Kidney tubule cell (primary cell): ENCODE measurements at regions not wholly inside any gene's neighbourhood (a gene's known extent, or its start where the extent isn't known, plus 50 kb on each side); places are given as distances from the start of the nearest gene placed in this dataset.

Source experiments
- DNase-seq: peaks from one replicate; pipeline ENCODE4 v3.0.0-alpha.2; 2018; ENCODE audit warnings: low spot score

DNA sequence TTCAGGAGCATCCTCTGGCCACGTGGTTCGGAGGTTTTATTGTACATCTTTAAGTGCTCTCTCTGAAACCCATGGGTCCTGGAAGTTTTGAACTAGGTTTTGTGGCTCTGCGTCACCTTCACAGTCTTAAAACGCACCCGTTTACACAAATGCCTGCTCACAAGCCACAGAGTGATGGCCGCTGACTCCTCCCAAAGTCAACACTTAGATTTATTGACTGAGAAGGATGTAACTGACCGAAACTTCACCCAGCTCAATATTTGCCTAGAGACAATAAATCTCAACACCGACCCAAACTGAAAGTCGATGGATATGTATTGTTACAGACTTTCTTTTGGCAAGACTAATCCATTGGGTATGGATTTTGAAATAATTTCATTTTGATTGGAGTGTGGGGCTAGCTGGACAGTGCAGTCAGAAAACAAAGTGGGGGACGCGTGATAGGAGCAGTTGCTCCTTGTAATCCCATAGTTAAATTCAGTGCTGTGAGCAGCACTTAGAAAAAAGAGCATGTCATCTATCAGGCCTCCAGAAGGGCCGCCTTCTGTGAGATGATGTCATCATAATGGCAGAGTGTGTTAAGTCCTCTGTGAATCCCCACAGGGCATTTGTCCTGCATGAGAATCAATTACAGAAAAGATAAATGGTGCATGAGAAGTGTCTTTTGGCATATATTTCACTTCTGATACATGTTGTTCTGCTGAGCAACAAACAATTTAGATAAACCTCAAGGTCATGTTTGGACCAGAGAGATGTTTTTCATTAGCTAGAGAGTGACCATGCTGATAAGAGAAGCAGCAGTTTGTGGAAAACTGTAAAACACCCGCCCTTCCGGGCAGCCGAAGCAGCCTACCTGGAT is 183.7 kb downstream of the INO80D start:
- DNase-seq, result peak; percentile 27

- DNase-seq, result no peak
These were observed 184.5 kb downstream of the INO80D start for GRCh38 chr2:205901491-205901890.

GRCh38 chr2:205898744-205899143 is 187.2 kb downstream of the INO80D start:
- no peak for DNase-seq

- no peak for DNase-seq
These were observed 189.9 kb downstream of the INO80D start for GRCh38 chr2:205895981-205896655.

DNA sequence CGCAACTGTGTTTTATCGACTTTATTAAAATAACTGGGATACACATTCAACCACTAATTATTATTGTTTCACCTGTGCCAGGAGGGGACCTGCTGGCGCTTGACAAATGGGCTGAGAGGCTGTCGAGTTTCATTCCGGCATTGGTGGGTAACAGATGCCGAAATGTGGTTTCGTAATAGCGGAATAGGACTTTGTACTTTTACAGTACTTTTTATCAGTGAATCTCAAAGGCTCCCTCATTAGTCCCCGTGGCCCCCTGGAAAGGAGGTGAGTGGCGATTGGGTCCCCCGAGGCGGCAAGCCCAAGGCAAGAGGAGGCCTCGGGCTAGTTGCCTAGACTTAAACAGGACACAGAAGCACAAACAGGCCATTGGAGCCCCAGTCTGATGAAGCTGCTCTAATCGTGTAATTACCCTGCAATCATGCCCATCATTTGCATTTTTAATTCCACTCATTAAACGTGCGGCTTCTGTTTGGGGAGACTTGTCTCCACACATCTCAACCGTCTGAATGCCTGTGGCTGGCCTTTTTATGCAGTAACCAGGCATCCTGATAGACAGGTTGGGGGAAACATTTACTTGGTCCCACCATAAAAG is 193.2 kb downstream of the INO80D start:
- DNase-seq, result no peak

- peak; percentile 41 for DNase-seq
These were observed 193.7 kb downstream of the INO80D start for GRCh38 chr2:205892251-205892655.

GRCh38 chr2:205889114-205889513 is 196.9 kb downstream of the INO80D start:
- DNase-seq, result peak; percentile 91

DNA sequence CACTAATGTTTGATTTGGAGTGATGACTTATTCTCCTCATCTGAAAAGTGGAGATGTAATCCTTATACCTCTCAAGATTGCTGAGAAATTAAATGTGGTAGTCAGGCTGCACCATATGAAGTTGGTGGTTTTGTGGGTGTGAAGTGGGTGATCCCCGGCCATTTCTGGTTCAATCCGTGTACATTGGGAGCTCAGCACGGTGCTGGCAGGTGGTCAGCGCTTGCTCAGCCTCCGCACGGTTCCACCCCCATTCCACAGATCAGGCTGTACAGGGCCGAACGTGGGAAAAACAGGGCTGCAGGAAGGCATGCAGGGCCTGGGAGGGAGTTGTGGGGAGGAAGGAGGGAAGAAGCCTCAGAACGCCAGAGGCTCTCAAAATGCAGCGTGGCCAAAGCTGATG is 198.3 kb downstream of the INO80D start:
- no peak for DNase-seq

DNA sequence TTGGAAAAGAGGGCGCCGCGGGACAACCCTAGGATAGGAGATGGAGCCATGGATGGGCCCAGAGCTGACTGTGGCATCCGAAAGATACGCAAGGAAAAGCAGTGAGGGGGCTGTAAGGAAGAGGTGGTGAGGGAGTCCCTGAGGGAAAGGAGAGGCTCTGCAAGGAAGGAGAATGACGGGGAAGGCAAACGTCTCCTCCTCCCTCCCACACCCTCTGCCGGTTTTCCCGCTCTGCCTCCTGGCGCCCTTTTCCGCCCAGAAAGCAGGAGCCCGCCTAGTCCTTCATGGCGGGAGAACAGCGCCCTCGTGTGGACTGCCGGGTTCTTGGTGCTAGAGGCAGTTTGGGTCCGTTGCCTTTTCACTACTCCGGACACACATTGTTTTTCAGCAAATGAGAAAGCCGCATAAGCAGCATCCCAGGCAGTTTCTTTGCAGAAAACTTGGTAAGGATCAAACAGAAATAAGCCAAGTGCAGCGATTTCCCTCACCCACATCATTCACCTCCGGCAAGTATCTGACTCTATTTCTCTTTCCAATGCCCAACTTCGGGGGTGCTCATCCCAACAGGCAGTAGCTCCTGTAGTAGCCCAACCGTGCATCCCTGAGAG is 200.4 kb downstream of the INO80D start:
- DNase-seq, result peak; percentile 81

DNA sequence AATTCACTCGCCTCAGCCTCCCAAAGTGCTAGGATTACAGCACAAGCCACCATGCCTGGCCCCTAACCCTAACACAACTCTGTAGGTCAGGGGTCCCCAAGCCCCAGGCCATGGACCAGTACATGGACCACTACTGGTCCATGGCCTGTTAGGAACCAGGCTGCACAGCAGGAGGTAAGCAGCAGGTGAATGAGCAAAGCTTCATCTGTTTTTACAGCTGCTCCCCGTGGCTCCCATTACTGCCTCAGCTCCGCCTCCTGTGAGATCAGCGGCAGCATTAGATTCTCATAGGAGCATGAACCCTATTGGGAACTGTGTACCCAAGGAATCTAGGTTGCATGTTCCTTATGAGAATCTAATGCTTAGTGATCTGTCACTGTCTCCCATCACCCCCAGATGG is 201.7 kb downstream of the NRP2 start:
- no peak for DNase-seq

- DNase-seq, result no peak
These were observed 200.6 kb downstream of the NRP2 start for GRCh38 chr2:205882806-205883425.

DNA sequence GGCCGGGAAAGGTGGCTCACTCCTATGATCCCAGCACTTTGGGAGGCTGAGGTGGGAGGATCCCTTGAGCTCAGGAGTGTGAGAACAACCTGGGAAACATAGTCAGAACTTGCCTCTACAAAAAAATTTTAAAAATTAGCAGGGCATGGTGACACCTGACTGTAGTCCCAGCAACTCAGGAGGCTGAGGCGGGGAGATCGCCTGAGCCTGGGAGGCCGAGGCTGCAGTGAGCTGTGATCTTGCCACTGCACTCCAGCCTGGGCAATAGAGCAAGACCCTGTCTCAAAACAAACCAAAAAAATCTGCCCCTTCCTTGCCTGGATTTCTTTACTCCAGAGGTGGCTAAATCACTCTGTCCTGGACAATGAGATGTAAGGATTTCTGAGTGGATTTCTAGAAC is 197.7 kb downstream of the NRP2 start:
- no peak for DNase-seq

- no peak for DNase-seq
These were observed 196.9 kb downstream of the NRP2 start for GRCh38 chr2:205878999-205879762.

DNA sequence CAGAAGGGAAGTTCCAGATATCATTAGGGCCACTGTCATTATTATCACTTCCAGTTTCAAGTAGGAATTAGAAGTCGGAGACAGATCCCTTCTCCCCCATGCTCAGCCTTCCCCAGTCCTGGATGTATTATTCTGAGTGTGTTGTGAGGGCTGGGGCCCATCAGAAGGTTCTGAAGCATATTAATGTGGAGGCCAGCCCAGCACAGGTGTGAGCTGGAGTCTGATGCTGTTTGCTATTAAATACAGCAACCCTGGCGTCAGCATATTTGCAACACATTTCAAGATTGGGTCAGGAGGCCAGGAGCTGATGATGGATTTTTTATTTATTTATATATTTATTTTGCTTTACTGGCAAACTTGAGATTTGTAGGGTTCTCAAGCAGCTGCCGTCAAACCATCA is 195.2 kb downstream of the NRP2 start:
- no peak for DNase-seq

DNA sequence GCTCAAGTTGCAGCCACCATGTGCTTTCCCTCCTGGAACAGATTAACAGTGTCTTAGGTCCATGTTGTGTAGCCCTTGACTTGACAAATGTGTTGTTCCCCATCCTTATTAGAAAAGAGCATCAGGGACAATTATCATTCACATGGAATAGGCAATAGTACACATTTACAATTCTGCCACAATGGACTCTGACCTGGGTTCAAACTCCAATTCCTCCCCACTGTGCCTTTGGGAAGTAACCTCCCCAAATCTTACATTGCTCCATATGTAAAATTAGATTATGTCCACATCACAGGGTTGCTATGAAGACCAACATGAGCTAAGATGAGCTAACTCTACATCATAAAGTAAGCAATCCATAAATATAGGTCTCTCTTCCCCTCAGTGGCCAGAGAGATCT is 193.8 kb downstream of the NRP2 start:
- DNase-seq, result no peak

- DNase-seq, result no peak
These were observed 190.4 kb downstream of the NRP2 start for GRCh38 chr2:205872716-205873115.

- DNase-seq, result no peak
These were observed 187.1 kb downstream of the NRP2 start for GRCh38 chr2:205869439-205869838.

DNA sequence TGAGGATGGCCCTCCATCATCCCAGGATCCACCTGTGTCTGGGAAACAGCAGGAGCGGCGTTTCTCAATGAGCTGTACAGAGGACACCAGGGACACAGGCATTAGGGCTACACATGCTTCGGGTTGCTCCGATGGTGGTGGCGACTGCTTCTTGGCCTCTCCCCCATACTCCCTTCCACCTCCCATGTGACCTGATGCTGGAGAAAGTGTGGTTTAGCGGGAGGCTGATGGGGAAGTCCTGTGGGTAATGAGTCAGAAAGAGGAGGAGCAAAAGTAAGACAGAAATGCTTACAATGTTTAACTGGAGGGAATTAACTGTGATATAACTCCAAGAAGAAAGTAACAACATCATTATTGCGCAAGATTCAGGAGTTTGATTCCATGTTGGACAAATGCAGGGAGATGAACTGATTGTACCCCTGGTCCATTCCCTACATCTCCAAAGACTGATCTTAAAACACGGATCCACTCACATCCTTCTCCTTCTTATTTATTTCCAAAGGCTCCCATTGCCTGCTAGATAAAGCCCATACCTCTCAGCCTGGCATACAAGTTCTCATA is 186.6 kb downstream of the NRP2 start:
- DNase-seq, result peak; percentile 85

GRCh38 chr2:205868053-205868452 is 185.8 kb downstream of the NRP2 start:
- DNase-seq, result no peak

GRCh38 chr2:205867371-205867770 is 185.1 kb downstream of the NRP2 start:
- no peak for DNase-seq

GRCh38 chr2:205865905-205866441 is 183.7 kb downstream of the NRP2 start:
- DNase-seq, result peak; percentile 85
